ENCODE measurements at regions not wholly inside any gene's neighbourhood (a gene's known extent, or its start where the extent isn't known, plus 50 kb on each side); places are given as distances from the start of the nearest gene placed in this dataset.
"Not testable (repeated sequence)": the region's sequence is repeated elsewhere in the genome, so short reads cannot be mapped to it uniquely, and the experiment has no call there.

- no peak overlapping the region for H3K14ac ChIP-seq (ENCODE audit: low read length)
- H3K36me3 ChIP-seq (ENCODE audit: control insufficient read depth in 1 of 2, insufficient read depth in 2 of 2, low read length in 2 of 2) = no peaks in the 10 kb centered on the region
- no peak overlapping the region for H2AK5ac ChIP-seq (ENCODE audit: low read length)
- no peak overlapping the region for H3K4ac ChIP-seq (ENCODE audit: low read depth, low read length)
- no peak overlapping the region for H2BK5ac ChIP-seq (ENCODE audit: low read depth, low read length, poor library complexity)
- no peak overlapping the region for H3K9ac ChIP-seq (ENCODE audit: low read length)
- H3K27ac ChIP-seq (ENCODE audit: low read depth, low read length) = no peak overlapping the region
- H3K27me3 ChIP-seq (ENCODE audit: insufficient read depth, low read length) = no peaks in the 10 kb centered on the region
- no peak overlapping the region for H3K23ac ChIP-seq (ENCODE audit: low read length)
- H3K79me1 ChIP-seq (ENCODE audit: low read length) = no peaks in the 10 kb centered on the region
- H3K4me3 ChIP-seq (ENCODE audit: low read depth, low read length) = no peak overlapping the region
- no peak overlapping the region for H2BK120ac ChIP-seq (ENCODE audit: insufficient read depth, low read length, poor library complexity)
- no peaks in the 10 kb centered on the region for H3K79me2 ChIP-seq (ENCODE audit: control insufficient read depth, insufficient read depth, low read length, poor library complexity)
- H3K18ac ChIP-seq (ENCODE audit: low read length) = no peak overlapping the region
- WGBS (ENCODE audit: extremely low coverage, insufficient coverage, insufficient read length) = no CpG with 5 or more reads among the region's 6 CpGs
- no peak overlapping the region for H4K12ac ChIP-seq (ENCODE audit: low read depth, low read length)
- no peak for DNase-seq
- H4K91ac ChIP-seq (ENCODE audit: low read depth, low read length) = no peak overlapping the region
- no peak overlapping the region for H2AFZ ChIP-seq (ENCODE audit: insufficient read depth, low read length, poor library complexity)
- no peaks in the 10 kb centered on the region for H3K9me3 ChIP-seq (ENCODE audit: insufficient read depth, low read depth, low read length)
- no peak overlapping the region for H3K4me2 ChIP-seq (ENCODE audit: low read length)
- no peak overlapping the region for H4K8ac ChIP-seq (ENCODE audit: low read depth, low read length)
- H3K4me1 ChIP-seq (ENCODE audit: control insufficient read depth in 1 of 2, insufficient read depth in 2 of 2, low read length in 2 of 2) = no peaks in the 10 kb centered on the region
- no peak overlapping the region for H2BK12ac ChIP-seq (ENCODE audit: low read length)
Observed at GRCh38 chr15:60278879-60279278, 118.9 kb downstream of the ANXA2 start.

GRCh38 chr15:60280259-60280658 lies 117.5 kb downstream of the ANXA2 start:
- no peak overlapping the region for H4K12ac ChIP-seq (ENCODE audit: low read depth, low read length)
- H2AFZ ChIP-seq (ENCODE audit: insufficient read depth, low read length, poor library complexity) = no peak overlapping the region
- H3K4me3 ChIP-seq (ENCODE audit: low read depth, low read length) = no peak overlapping the region

GRCh38 chr15:60283936-60284335 lies 113.8 kb downstream of the ANXA2 start:
- H2AK5ac ChIP-seq (ENCODE audit: low read length) = no peak overlapping the region
- no peak overlapping the region for H4K12ac ChIP-seq (ENCODE audit: low read depth, low read length)
- no peak overlapping the region for H2BK5ac ChIP-seq (ENCODE audit: low read depth, low read length, poor library complexity)
- H3K4me1 ChIP-seq (ENCODE audit: control insufficient read depth in 1 of 2, insufficient read depth in 2 of 2, low read length in 2 of 2) = no peaks in the 10 kb centered on the region
- H3K9ac ChIP-seq (ENCODE audit: low read length) = no peak overlapping the region
- H2BK12ac ChIP-seq (ENCODE audit: low read length) = no peak overlapping the region
- no peak overlapping the region for H3K18ac ChIP-seq (ENCODE audit: low read length)
- H4K91ac ChIP-seq (ENCODE audit: low read depth, low read length) = no peak overlapping the region
- no peaks in the 10 kb centered on the region for H3K79me1 ChIP-seq (ENCODE audit: low read length)
- H3K4me3 ChIP-seq (ENCODE audit: low read depth, low read length) = no peak overlapping the region
- H2AFZ ChIP-seq (ENCODE audit: insufficient read depth, low read length, poor library complexity) = no peak overlapping the region
- no peak overlapping the region for H3K4me2 ChIP-seq (ENCODE audit: low read length)
- H3K4ac ChIP-seq (ENCODE audit: low read depth, low read length) = no peak overlapping the region
- H3K27ac ChIP-seq (ENCODE audit: low read depth, low read length) = no peak overlapping the region
- H3K14ac ChIP-seq (ENCODE audit: low read length) = no peak overlapping the region
- no peaks in the 10 kb centered on the region for H3K79me2 ChIP-seq (ENCODE audit: control insufficient read depth, insufficient read depth, low read length, poor library complexity)
- DNase-seq = no peak
- no peak overlapping the region for H2BK120ac ChIP-seq (ENCODE audit: insufficient read depth, low read length, poor library complexity)
- H3K9me3 ChIP-seq (ENCODE audit: insufficient read depth, low read depth, low read length) = no peaks in the 10 kb centered on the region
- no peaks in the 10 kb centered on the region for H3K36me3 ChIP-seq (ENCODE audit: control insufficient read depth in 1 of 2, insufficient read depth in 2 of 2, low read length in 2 of 2)
- no peak overlapping the region for H4K8ac ChIP-seq (ENCODE audit: low read depth, low read length)
- no peaks in the 10 kb centered on the region for H3K27me3 ChIP-seq (ENCODE audit: insufficient read depth, low read length)
- H3K23ac ChIP-seq (ENCODE audit: low read length) = no peak overlapping the region

More at GRCh38 chr15:60280259-60280658, 117.5 kb downstream of the ANXA2 start:
- Histone ChIP-seq H3K23ac (ENCODE audit: low read length) (no peak overlapping the region), H2BK12ac (ENCODE audit: low read length) (no peak overlapping the region), H3K36me3 (ENCODE audit: control insufficient read depth in 1 of 2, insufficient read depth in 2 of 2, low read length in 2 of 2) (no peaks in the 10 kb centered on the region), H3K79me2 (ENCODE audit: control insufficient read depth, insufficient read depth, low read length, poor library complexity) (no peaks in the 10 kb centered on the region), H4K91ac (ENCODE audit: low read depth, low read length) (no peak overlapping the region), H2AK5ac (ENCODE audit: low read length) (no peak overlapping the region), H3K4me1 (ENCODE audit: control insufficient read depth in 1 of 2, insufficient read depth in 2 of 2, low read length in 2 of 2) (no peaks in the 10 kb centered on the region), H2BK5ac (ENCODE audit: low read depth, low read length, poor library complexity) (no peak overlapping the region), H3K4ac (ENCODE audit: low read depth, low read length) (no peak overlapping the region), H3K4me2 (ENCODE audit: low read length) (no peak overlapping the region), H3K27ac (ENCODE audit: low read depth, low read length) (no peak overlapping the region), H3K27me3 (ENCODE audit: insufficient read depth, low read length) (no peaks in the 10 kb centered on the region), H3K79me1 (ENCODE audit: low read length) (no peaks in the 10 kb centered on the region), H3K14ac (ENCODE audit: low read length) (no peak overlapping the region), H4K8ac (ENCODE audit: low read depth, low read length) (no peak overlapping the region), H3K18ac (ENCODE audit: low read length) (no peak overlapping the region), H3K9ac (ENCODE audit: low read length) (no peak overlapping the region), H2BK120ac (ENCODE audit: insufficient read depth, low read length, poor library complexity) (no peak overlapping the region), H3K9me3 (ENCODE audit: insufficient read depth, low read depth, low read length) (no peaks in the 10 kb centered on the region)
- WGBS (ENCODE audit: extremely low coverage, insufficient coverage, insufficient read length) = no CpG with 5 or more reads among the region's 2 CpGs
- DNase-seq = no peak

GRCh38 chr15:60295901-60296300 lies 101.9 kb downstream of the ANXA2 start:
- WGBS (ENCODE audit: extremely low coverage, insufficient coverage, insufficient read length) = no CpG with 5 or more reads among the region's 5 CpGs

More at GRCh38 chr15:60295901-60296300, 101.9 kb downstream of the ANXA2 start:
- H3K79me2 ChIP-seq (ENCODE audit: control insufficient read depth, insufficient read depth, low read length, poor library complexity); H3K27me3 ChIP-seq (ENCODE audit: insufficient read depth, low read length); H2AK5ac ChIP-seq (ENCODE audit: low read length); H3K9ac ChIP-seq (ENCODE audit: low read length); H3K27ac ChIP-seq (ENCODE audit: low read depth, low read length); H3K18ac ChIP-seq (ENCODE audit: low read length); H4K12ac ChIP-seq (ENCODE audit: low read depth, low read length); H3K9me3 ChIP-seq (ENCODE audit: insufficient read depth, low read depth, low read length); H3K4me3 ChIP-seq (ENCODE audit: low read depth, low read length); H3K4ac ChIP-seq (ENCODE audit: low read depth, low read length); H3K23ac ChIP-seq (ENCODE audit: low read length); H3K4me2 ChIP-seq (ENCODE audit: low read length); H3K36me3 ChIP-seq (ENCODE audit: control insufficient read depth in 1 of 2, insufficient read depth in 2 of 2, low read length in 2 of 2); H2BK5ac ChIP-seq (ENCODE audit: low read depth, low read length, poor library complexity); H3K79me1 ChIP-seq (ENCODE audit: low read length); H4K8ac ChIP-seq (ENCODE audit: low read depth, low read length); DNase-seq; H2AFZ ChIP-seq (ENCODE audit: insufficient read depth, low read length, poor library complexity); H2BK120ac ChIP-seq (ENCODE audit: insufficient read depth, low read length, poor library complexity); H2BK12ac ChIP-seq (ENCODE audit: low read length); H4K91ac ChIP-seq (ENCODE audit: low read depth, low read length); H3K4me1 ChIP-seq (ENCODE audit: control insufficient read depth in 1 of 2, insufficient read depth in 2 of 2, low read length in 2 of 2); H3K14ac ChIP-seq (ENCODE audit: low read length): not testable (repeated sequence)
